Lower leg skin (tissue), 4 donors: ENCODE measurements at regions not wholly inside any gene's neighbourhood (a gene's known extent, or its start where the extent isn't known, plus 50 kb on each side); places are given as distances from the start of the nearest gene placed in this dataset.
"Not testable (repeated sequence)": the region's sequence is repeated elsewhere in the genome, so short reads cannot be mapped to it uniquely, and the experiment has no call there.

Experiments
- DNase-seq, 2 donors: peaks; one replicate each; pipeline ENCODE4 v3.0.0-alpha.2; 2019; ENCODE audit warnings: low spot score in 2 of 2
- H3K4me3 ChIP-seq: fragments of 200-600 bp; sonication (generic); 2 replicates; pipeline ENCODE4 v1.5.1; 2017; ENCODE audit warnings: mild to moderate bottlenecking, low read depth; ENCODE audit not compliant: poor library complexity, severe bottlenecking
- CTCF ChIP-seq, 3 donors: fragments of 450-650 bp; IDR thresholded peaks; one replicate each; pipeline ENCODE4 v1.5.1; 2016; ENCODE audit warnings: antibody characterized with exemption in 3 of 3, mild to moderate bottlenecking in 3 of 3, moderate library complexity in 2 of 3
- POLR2A ChIP-seq, 2 donors: fragments of 450-650 bp; IDR thresholded peaks; one replicate each; pipeline ENCODE4 v1.6.1; 2016 to 2017; ENCODE audit warnings: antibody characterized with exemption in 2 of 2, mild to moderate bottlenecking in 1 of 2, moderate library complexity in 1 of 2
- WGBS, 2 donors: methylation state at CpG; one replicate each; pipeline ENCODE4 v1.1.5; 2018; 5-methylcytosine and 5-hydroxymethylcytosine counted together
- intact Hi-C: fragments of 100-400 bp; cut with DNase I; formaldehyde crosslinking; loops from one replicate; pipeline ENCODE4 v1.15.0; 2023; ENCODE audit warnings: low total_unique reads

DNA sequence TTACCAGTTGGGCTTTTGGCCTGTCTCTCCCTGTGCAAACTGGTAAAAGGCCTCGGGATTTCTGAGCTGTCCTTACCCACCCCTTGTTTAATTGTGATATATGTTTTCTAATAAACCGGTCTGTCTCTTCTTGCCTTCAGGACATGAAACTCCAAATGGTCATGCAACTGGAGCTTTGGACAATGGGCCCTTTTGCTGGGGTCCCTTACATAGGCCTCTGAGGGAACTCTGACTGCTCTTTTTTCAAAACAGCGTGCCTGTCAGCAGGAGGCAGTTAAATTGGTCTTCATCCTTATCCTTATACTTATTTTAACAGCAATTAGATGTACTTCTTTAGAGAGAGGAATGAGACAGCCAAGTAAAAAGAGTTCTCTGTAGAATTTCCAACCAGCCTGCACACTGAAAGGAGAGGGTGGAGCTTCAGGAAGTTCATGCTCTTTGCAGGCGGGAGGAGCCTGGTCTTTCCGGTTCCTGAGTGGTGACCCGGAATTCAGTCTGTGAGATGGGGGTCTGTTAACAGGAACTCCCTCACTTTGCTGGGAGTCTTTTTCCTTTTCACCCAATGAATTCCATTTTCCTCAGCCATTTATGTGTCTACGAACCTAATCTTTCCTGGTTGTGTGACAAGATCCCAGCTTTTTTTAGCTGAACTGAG, 299.6 kb upstream of the GJE1 start:
- no peak for TF ChIP-seq POLR2A (IDR thresholded peaks at IDR 0.05)
- no peak for TF ChIP-seq CTCF (IDR thresholded peaks at IDR 0.05)
- WGBS, 2 donors = 77% methylated on average over 7 of the region's 7 CpGs
- intact Hi-C loops = no loop called here
- no peak for DNase-seq
- no peak overlapping the region for H3K4me3 ChIP-seq

DNA sequence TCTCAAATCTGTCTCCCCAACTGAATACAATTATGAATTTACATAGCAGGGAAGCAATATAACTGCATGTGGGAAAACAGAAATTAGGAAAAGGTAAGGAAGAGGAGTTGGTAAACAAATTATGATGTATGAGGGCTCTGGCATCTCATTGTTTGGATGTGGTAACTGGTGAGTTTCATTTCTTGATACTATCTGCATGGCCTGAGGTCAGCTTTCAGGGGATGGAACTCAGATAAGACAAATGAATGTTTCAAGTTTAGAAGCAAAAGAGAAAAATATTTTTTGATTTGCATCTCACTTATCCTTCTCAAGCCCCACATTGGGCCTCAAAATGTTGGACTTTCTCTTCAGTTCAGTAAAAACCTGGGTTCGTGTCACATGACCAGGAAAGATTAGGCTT, 302.2 kb upstream of the GJE1 start:
- WGBS, 2 donors = 69 to 90% methylated on average over 1 of the region's 1 CpG
- no peak overlapping the region for H3K4me3 ChIP-seq
- intact Hi-C loops = no loop called here
- DNase-seq = no peak
- TF ChIP-seq CTCF (IDR thresholded peaks at IDR 0.05) = no peak
- TF ChIP-seq POLR2A (IDR thresholded peaks at IDR 0.05) = no peak

- TF ChIP-seq CTCF (IDR thresholded peaks at IDR 0.05) (no peak), POLR2A (IDR thresholded peaks at IDR 0.05) (no peak)
- no peak overlapping the region for H3K4me3 ChIP-seq
- WGBS, 2 donors = 46 to 54% methylated on average over 4 of the region's 4 CpGs
- no peak for DNase-seq
- intact Hi-C loops = no loop called here
These were observed 303.0 kb upstream of the GJE1 start for GRCh38 chr6:141829566-141830360.

- WGBS, 2 donors = 75 to 90% methylated on average over 1 of the region's 1 CpG
- TF ChIP-seq POLR2A (IDR thresholded peaks at IDR 0.05) = no peak
- no peak for TF ChIP-seq CTCF (IDR thresholded peaks at IDR 0.05)
- DNase-seq = no peak
- H3K4me3 ChIP-seq = no peak overlapping the region
- intact Hi-C loops = no loop called here
These were observed 308.4 kb upstream of the GJE1 start for GRCh38 chr6:141824350-141824749.

- WGBS, 2 donors = 89 to 94% methylated on average over 16 of the region's 16 CpGs
- DNase-seq, H3K4me3 ChIP-seq, intact Hi-C loops: not testable (repeated sequence)
These were observed 317.7 kb upstream of the GJE1 start for GRCh38 chr6:141815039-141815438.

- no peak for DNase-seq
- intact Hi-C loops = no loop called here
- TF ChIP-seq CTCF (IDR thresholded peaks at IDR 0.05) (no peak), POLR2A (IDR thresholded peaks at IDR 0.05) (no peak)
- no peak overlapping the region for H3K4me3 ChIP-seq
- 79 to 83% methylated on average over 2 of the region's 2 CpGs for WGBS, 2 donors
These were observed 322.8 kb upstream of the GJE1 start for GRCh38 chr6:141809901-141810300.
